Endodermal cell (in vitro differentiated cells): ENCODE measurements at regions not wholly inside any gene's neighbourhood (a gene's known extent, or its start where the extent isn't known, plus 50 kb on each side); places are given as distances from the start of the nearest gene placed in this dataset.

Experiments used
- DNase-seq: peaks from one replicate; pipeline ENCODE4 v3.0.0-alpha.2; 2017
- H3K27ac ChIP-seq: 2 replicates; pipeline ENCODE4 v1.5.1; 2013; ENCODE audit warnings: mild to moderate bottlenecking, low read depth, low read length, moderate library complexity
- H3K27me3 ChIP-seq: 2 replicates; pipeline ENCODE4 v1.6.1; 2013; ENCODE audit warnings: mild to moderate bottlenecking, low read length, moderate library complexity; ENCODE audit not compliant: insufficient read depth, control insufficient read depth, poor library complexity, severe bottlenecking
- H3K36me3 ChIP-seq: 2 replicates; pipeline ENCODE4 v1.7.0; 2013; ENCODE audit warnings: mild to moderate bottlenecking, low read length, moderate library complexity; ENCODE audit not compliant: control insufficient read depth, insufficient read depth
- H3K4me1 ChIP-seq: one replicate; pipeline ENCODE4 v1.7.0; 2013; ENCODE audit warnings: low read length; ENCODE audit not compliant: control insufficient read depth, insufficient read depth
- H3K4me3 ChIP-seq: 2 replicates; pipeline ENCODE4 v1.5.1; 2013; ENCODE audit warnings: mild to moderate bottlenecking, low read length, moderate library complexity
- H3K9ac ChIP-seq: 2 replicates; pipeline ENCODE4 v1.6.1; 2013; ENCODE audit warnings: mild to moderate bottlenecking, low read length, moderate library complexity; ENCODE audit not compliant: poor library complexity, severe bottlenecking; ENCODE audit errors: extremely low read depth
- H3K9me3 ChIP-seq: 2 replicates; pipeline ENCODE4 v1.6.1; 2013; ENCODE audit warnings: mild to moderate bottlenecking, low read length, moderate library complexity; ENCODE audit not compliant: control insufficient read depth
- H3K27ac Mint-ChIP-seq: 2 replicates; pipeline ENCODE4 v1.8.0; 2020; ENCODE audit warnings: mixed read lengths
- H3K27me3 Mint-ChIP-seq: 2 replicates; pipeline ENCODE4 v1.8.0; 2021; ENCODE audit warnings: mild to moderate bottlenecking, mixed read lengths; ENCODE audit not compliant: insufficient read depth
- H3K36me3 Mint-ChIP-seq: 2 replicates; pipeline ENCODE4 v1.8.0; 2020; ENCODE audit warnings: low read depth, mixed read lengths
- H3K4me1 Mint-ChIP-seq: 2 replicates; pipeline ENCODE4 v1.8.0; 2020; ENCODE audit warnings: mixed read lengths
- H3K4me3 Mint-ChIP-seq: 2 replicates; pipeline ENCODE4 v1.8.0; 2020; ENCODE audit warnings: mild to moderate bottlenecking, moderate library complexity, mixed read lengths
- H3K9me3 Mint-ChIP-seq: 2 replicates; pipeline ENCODE4 v1.8.0; 2020; ENCODE audit warnings: mild to moderate bottlenecking, mixed read lengths
- CTCF ChIP-seq: fragments of 200-600 bp; sonication (generic); conservative IDR thresholded peaks from 2 replicates; pipeline ENCODE4 v1.5.0; 2021; ENCODE audit warnings: antibody characterized with exemption, mild to moderate bottlenecking
- WGBS, 2 experiments: methylation state at CpG; one replicate each; pipeline versions ENCODE4 v1.1.5 to v1.1.7; 2013; ENCODE audit warnings: missing lambda C conversion rate in 2 of 2, mixed read lengths in 1 of 2; ENCODE audit not compliant: insufficient coverage in 1 of 2, insufficient read length in 1 of 2; 5-methylcytosine and 5-hydroxymethylcytosine counted together

- no peak for DNase-seq
- Histone ChIP-seq H3K9me3 (peaks cover 15% of the 10 kb centered on the region), H3K4me3 (no peak overlapping the region), H3K27ac (no peak overlapping the region), H3K36me3 (no peaks in the 10 kb centered on the region), H3K27me3 (no peaks in the 10 kb centered on the region), H3K4me1 (no peaks in the 10 kb centered on the region), H3K9ac (no peak overlapping the region)
- no peaks in the 10 kb centered on the region for H3K36me3 Mint-ChIP-seq
- peaks cover 15% of the 10 kb centered on the region for H3K9me3 Mint-ChIP-seq
- no peak for TF ChIP-seq CTCF
- H3K27me3 Mint-ChIP-seq = no peaks in the 10 kb centered on the region
- H3K4me1 Mint-ChIP-seq = no peaks in the 10 kb centered on the region
- H3K27ac Mint-ChIP-seq = no peak overlapping the region
- 97 to 98% methylated on average over 2 of the region's 2 CpGs for WGBS, 2 experiments
- H3K4me3 Mint-ChIP-seq = no peak overlapping the region
These were observed 158.9 kb upstream of the TMEM106B start for GRCh38 chr7:12052211-12052610.

- no peak overlapping the region for H3K27ac Mint-ChIP-seq
- WGBS, 2 experiments = 33 to 51% methylated on average over 3 to 5 of the region's 5 CpGs
- no peak overlapping the region for H3K4me3 Mint-ChIP-seq
These were observed 157.5 kb upstream of the TMEM106B start for GRCh38 chr7:12053561-12053960.

GRCh38 chr7:12054830-12055229, 156.3 kb upstream of the TMEM106B start:
- H3K27ac Mint-ChIP-seq = no peak overlapping the region
- Histone ChIP-seq H3K27me3 (no peaks in the 10 kb centered on the region), H3K36me3 (no peaks in the 10 kb centered on the region), H3K9ac (no peak overlapping the region), H3K4me1 (no peaks in the 10 kb centered on the region), H3K4me3 (no peak overlapping the region), H3K9me3 (peaks cover 20% of the 10 kb centered on the region), H3K27ac (no peak overlapping the region)
- H3K9me3 Mint-ChIP-seq = peaks cover 26% of the 10 kb centered on the region
- H3K36me3 Mint-ChIP-seq = no peaks in the 10 kb centered on the region
- H3K27me3 Mint-ChIP-seq = no peaks in the 10 kb centered on the region
- no peak for TF ChIP-seq CTCF
- no peaks in the 10 kb centered on the region for H3K4me1 Mint-ChIP-seq
- no peak overlapping the region for H3K4me3 Mint-ChIP-seq
- DNase-seq = no peak

More at GRCh38 chr7:12053561-12053960, 157.5 kb upstream of the TMEM106B start:
- no peak for TF ChIP-seq CTCF
- no peaks in the 10 kb centered on the region for H3K4me1 Mint-ChIP-seq
- Histone ChIP-seq H3K9me3 (peaks cover 20% of the 10 kb centered on the region), H3K4me3 (no peak overlapping the region), H3K36me3 (no peaks in the 10 kb centered on the region), H3K27me3 (no peaks in the 10 kb centered on the region), H3K9ac (no peak overlapping the region), H3K27ac (no peak overlapping the region), H3K4me1 (no peaks in the 10 kb centered on the region)
- H3K36me3 Mint-ChIP-seq = no peaks in the 10 kb centered on the region
- H3K27me3 Mint-ChIP-seq = no peaks in the 10 kb centered on the region
- peaks cover 26% of the 10 kb centered on the region for H3K9me3 Mint-ChIP-seq
- no peak for DNase-seq
